ELR (cell line): ENCODE measurements at regions not wholly inside any gene's neighbourhood (a gene's known extent, or its start where the extent isn't known, plus 50 kb on each side); places are given as distances from the start of the nearest gene placed in this dataset.
"Not testable (repeated sequence)": the region's sequence is repeated elsewhere in the genome, so short reads cannot be mapped to it uniquely, and the experiment has no call there.

ENCODE experiments used
- DNase-seq: peaks from one replicate; pipeline ENCODE4 v3.0.0-alpha.2; 2015; ENCODE audit warnings: low read depth

DNA sequence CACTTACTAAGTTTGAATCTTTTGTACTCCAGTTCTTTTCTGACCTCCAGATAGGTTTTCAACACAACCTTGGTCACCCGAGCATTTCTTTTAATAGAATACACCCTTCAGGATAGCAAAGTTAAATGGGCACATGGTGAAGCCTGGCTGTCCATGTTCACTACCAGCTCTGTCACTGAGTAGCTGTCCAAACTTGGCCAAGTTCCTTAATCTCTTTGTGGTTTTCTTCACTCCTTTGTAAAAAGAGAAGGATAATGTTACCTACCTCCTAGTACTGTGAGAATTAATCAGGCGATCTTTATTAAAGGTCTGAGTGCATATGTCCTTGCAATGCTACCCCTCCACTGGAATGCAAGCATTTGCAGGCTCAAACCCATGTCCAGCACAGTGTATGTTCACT is 128.1 kb upstream of the PTPRZ1 start:
- no peak for DNase-seq

DNA sequence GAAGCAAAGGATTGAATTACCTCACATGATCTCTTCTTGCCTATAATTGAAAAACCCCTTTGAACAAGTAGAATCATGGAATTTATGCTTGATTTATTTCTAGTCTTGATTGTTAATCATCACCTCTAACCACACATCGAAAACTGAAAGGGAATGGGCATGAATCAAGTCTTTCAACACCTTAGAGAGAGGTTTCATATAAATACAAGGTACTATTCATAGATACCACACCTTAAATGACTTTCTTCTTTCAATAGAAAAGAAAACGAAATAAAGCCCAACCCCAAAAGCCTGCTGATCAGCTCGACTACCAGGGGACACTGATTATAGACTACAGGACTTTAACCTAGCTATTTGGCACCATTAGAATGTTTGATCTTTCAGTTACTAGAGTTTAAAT is 128.6 kb upstream of the PTPRZ1 start:
- DNase-seq, result no peak

DNA sequence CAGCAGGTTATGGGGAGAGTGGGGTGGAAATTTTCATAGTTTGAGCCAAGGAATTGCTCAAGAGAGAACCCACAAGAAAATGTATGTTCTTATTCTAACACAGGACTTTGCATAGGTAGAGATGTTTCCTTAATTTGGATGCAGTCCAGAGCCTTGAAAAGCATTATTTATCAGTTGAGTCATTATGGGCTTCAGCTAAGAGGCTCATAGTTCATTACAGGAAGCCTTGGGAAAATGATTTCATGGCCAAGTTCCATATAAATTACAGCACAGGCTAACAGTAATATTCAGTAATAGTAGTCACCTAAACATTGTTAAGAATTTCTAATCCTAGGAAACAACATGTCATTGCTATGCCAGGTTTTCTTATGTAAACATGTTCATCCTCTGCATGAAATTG is 131.1 kb upstream of the PTPRZ1 start:
- DNase-seq, result peak; percentile 10

GRCh38 chr7:121739465-121739864 is 133.5 kb upstream of the PTPRZ1 start:
- DNase-seq, result no peak

GRCh38 chr7:121730869-121731268 is 142.1 kb upstream of the PTPRZ1 start:
- DNase-seq, result no peak

- no peak for DNase-seq
These were observed 158.2 kb upstream of the PTPRZ1 start for GRCh38 chr7:121714559-121715303.

GRCh38 chr7:121712961-121713360 is 160.0 kb upstream of the PTPRZ1 start:
- not testable (repeated sequence) for DNase-seq

DNA sequence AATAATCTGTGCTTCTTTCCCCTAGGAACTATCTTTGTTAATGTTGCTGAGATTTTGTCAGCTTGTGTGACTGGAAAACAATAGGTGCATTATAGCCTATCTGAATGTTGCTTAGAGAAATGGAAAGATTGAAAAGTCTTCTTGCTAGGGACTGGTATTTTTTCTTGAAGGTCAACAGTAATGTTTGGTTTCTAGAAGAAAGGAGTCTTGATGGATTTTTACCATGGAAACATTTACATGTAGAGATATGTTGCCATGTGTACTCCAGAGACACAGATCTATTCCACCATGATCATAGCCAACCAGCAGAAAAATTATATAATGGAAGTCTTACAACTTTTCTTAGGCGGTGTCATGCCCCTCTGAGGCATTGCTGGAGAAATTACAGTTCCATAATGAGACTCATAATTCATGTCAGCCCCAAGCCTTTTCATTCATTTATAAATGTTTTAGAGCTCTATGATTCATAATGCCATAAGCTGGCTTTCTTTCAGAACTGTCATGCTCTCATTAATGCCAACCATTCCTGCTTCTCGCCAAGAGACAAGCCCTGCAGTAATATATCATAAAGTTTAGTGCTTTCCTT is 175.1 kb upstream of the PTPRZ1 start:
- DNase-seq, result peak; percentile 7

- DNase-seq, result no peak
These were observed 176.0 kb upstream of the PTPRZ1 start for GRCh38 chr7:121696954-121697353.

- DNase-seq, result no peak
These were observed 183.2 kb upstream of the PTPRZ1 start for GRCh38 chr7:121689749-121690148.

- DNase-seq, result no peak
These were observed 191.3 kb upstream of the PTPRZ1 start for GRCh38 chr7:121681700-121682099.

- DNase-seq, result no peak
These were observed 196.8 kb upstream of the PTPRZ1 start for GRCh38 chr7:121676168-121676567.

DNA sequence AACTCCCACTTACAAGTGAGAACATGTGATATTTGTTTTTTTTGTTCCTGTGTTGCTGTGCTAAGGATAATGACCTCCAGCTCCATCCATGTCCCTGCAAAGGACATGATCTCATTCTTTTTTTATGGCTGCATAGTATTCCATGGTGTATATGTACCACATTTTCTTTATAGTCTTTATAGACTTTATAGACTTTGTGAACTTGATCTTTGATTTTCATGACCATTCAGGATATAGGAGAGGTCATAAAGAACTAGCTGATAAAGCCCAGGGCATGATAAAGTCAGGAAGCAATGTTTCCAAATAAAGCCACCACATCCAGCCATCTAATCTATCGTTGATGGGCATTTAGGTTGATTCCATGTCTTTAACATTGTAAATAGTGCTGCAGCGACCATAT is 198.5 kb upstream of the PTPRZ1 start:
- not testable (repeated sequence) for DNase-seq

GRCh38 chr7:121669144-121669543 is 203.8 kb upstream of the PTPRZ1 start:
- no peak for DNase-seq

DNA sequence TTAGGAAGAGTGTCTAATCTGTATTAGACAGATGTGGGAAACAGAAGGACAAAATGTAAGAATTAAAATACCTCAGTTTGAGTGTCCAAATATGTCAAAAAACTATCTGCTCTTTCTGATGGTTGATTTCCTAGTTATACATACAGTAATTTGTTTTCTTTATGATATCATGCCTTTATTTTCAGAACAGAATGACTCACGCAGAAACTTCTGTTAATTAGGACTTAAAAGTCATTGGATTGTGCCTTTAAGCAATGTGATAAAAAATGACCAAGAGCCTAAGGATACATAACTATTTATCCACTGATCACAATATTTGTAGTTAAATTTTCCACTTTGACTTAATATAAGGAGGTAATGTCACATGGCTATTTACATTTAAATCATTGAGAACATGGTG is 206.7 kb upstream of the PTPRZ1 start:
- DNase-seq, result no peak

GRCh38 chr7:121643320-121643719 is 229.6 kb upstream of the PTPRZ1 start:
- no peak for DNase-seq

DNA sequence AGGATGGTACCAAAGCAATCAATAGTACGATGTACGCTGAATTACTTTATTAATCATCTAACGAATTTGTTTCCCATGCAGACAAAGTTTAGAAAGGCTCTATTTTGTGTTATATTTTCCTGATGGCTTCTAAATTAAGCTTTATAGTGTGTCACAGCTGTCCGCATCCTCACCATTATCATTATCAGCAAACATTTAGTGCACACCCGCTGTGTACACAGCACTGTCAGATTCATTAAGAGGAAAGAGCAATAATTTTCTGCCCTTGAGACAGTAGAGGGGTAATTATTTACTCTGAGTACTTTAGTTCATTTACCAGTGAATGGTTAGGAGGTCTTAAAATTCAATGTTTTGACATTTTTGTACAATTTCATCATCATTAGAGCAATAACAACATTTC is 233.3 kb upstream of the PTPRZ1 start:
- DNase-seq, result no peak

DNA sequence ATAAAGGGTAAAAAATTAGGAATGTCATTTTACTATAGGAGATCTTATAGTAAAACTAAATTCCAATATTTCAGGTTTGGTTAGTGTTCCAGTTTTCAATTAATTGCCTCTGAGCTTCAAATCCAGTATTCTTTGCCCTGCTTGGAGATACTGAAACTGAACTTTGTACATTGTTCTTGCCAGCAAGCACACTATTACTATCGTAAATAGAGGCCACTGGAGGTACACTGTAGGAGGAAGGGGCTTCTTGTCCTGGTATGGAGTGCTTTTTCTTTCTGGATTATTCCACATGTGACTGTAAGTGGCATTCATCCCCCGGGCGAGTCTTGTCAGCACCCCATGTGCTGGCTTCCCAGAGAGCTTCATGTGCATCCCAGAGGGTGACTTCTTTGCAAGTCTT is 234.7 kb upstream of the PTPRZ1 start:
- no peak for DNase-seq

DNA sequence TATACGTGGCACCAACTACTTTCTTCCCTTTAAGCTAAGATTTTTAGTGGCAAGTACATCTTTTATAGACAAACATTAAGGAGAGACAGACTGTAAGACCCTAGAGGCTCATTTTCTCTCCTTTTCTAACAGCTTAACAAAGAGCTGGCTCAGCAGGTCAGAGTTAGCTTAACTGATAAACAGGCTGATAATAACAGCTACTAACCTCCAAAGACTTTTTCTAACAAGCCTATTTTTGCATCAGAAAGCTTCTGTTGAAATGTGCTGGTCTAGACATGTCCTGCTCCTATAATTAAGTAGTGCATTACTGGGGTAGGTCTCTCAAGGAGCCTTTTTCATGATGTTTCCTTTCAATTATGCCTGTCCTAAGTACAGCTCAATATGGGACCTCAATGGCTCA is 238.2 kb upstream of the FAM3C start:
- DNase-seq, result no peak

DNA sequence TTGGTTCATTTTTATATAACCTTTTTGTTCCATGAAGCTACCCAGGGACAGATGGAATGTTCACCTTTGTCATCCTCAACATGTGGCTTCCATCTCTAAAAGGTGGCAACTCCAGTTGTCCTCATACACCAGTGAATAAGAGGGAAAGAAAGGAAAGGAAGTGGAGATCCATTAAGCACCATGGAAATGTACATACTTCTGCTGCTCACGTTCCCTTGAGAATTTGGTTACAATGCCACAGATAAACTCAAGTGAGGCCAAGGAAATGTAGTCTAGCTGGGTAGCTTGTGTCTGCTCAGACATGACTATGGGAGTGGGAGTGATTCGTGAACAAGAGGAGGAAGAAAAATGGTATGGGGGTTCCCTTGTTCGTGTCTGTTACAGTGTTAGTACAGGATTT is 237.1 kb upstream of the FAM3C start:
- DNase-seq, result no peak

- DNase-seq, result peak; percentile 2
These were observed 228.8 kb upstream of the FAM3C start for GRCh38 chr7:121624958-121625357.

DNA sequence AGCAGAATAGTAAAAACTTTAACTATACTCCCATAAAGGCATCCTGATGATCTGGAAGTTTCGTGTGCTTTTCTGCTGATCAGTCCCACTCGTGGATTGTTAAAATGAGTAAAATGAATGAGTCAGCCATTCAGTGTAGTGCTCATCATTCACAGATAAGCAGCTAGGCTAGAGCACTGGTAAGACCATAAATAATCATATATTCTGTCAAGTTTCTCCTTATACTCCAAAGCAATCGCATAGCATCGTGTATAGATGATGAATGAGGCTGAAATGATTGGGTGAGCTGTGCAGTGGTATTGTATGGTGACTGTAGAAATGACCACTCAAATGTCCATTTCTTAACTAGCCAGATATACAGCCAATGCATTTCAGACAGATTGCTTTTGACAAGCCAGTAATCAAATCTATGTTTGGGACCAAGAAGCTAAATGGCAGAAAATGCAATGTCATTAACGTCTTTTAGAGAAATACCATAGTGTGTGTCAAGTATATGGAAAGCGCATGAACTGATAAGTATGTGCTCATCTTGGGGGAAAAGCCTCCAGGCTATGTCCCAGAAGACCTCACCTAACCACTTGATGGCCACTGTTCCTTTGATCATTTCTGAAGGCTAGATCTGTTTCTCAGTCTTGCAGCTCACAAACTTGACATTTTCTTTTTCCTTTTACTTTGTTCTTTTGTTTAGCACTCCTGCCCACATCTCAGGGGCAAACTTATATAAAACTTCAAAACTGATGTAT is 227.2 kb upstream of the FAM3C start:
- no peak for DNase-seq

- DNase-seq, result no peak
These were observed 225.8 kb upstream of the FAM3C start for GRCh38 chr7:121621937-121622336.
